Right lobe of liver (tissue), 6 donors: ENCODE measurements at regions not wholly inside any gene's neighbourhood (a gene's known extent, or its start where the extent isn't known, plus 50 kb on each side); places are given as distances from the start of the nearest gene placed in this dataset.

Source experiments
- ATAC-seq, 4 donors: fragments of 200-7000 bp; cut with Tn5 transposase; one replicate each; pipeline ENCODE4 v1.9.1; 2020; ENCODE audit warnings: mild to moderate bottlenecking in 4 of 4, moderate library complexity in 4 of 4
- DNase-seq, 3 donors: peaks; one replicate each; pipeline ENCODE4 v3.0.0-alpha.2; 2020
- H3K27ac ChIP-seq, 3 donors: fragments of 200-600 bp; one replicate each; pipeline ENCODE4 v1.8.0; 2022
- H3K27me3 ChIP-seq, 2 donors: fragments of 200-600 bp; one replicate each; pipeline ENCODE4 v1.8.0; 2022
- H3K36me3 ChIP-seq, 4 donors: fragments of 200-600 bp; sonication (generic) in 1 of 4; one replicate each; pipeline versions ENCODE4 v1.5.1 to v1.8.0; 2017 to 2022; ENCODE audit warnings: control low read depth in 1 of 4
- H3K4me1 ChIP-seq, 4 donors: fragments of 200-600 bp; sonication (generic) in 1 of 4; one replicate each; pipeline versions ENCODE4 v1.5.1 to v1.8.0; 2017 to 2022; ENCODE audit warnings: control low read depth in 1 of 4
- H3K4me3 ChIP-seq, 3 donors: fragments of 200-600 bp; one replicate each; pipeline ENCODE4 v1.8.0; 2022
- H3K9me3 ChIP-seq, 4 donors: fragments of 200-600 bp; sonication (generic) in 1 of 4; one replicate each; pipeline versions ENCODE4 v1.5.1 to v1.8.0; 2017 to 2022; ENCODE audit warnings: control low read depth in 1 of 4
- POLR2A ChIP-seq: fragments of 450-650 bp; IDR thresholded peaks from one replicate; pipeline ENCODE4 v1.6.1; 2017; ENCODE audit warnings: antibody characterized with exemption, mild to moderate bottlenecking
- WGBS: methylation state at CpG from one replicate; pipeline ENCODE4 v1.1.6; 2018; ENCODE audit warnings: low coverage, low lambda C conversion rate; ENCODE audit not compliant: insufficient coverage; ENCODE audit errors: missing lambda C conversion rate; 5-methylcytosine and 5-hydroxymethylcytosine counted together
- intact Hi-C, 2 donors: fragments of 100-400 bp; cut with DNase I; formaldehyde crosslinking; loops; one replicate each; pipeline versions ENCODE4 v1.11.2 to v1.14.1; 2022
- TF ChIP-seq, protein P1 (sequence below), 4 donors: fragments of 200-600 bp in 3 of 4; fragments of 450-650 bp in 1 of 4; IDR thresholded peaks; one replicate each; pipeline versions ENCODE4 v1.5.1 to v1.8.0; 2016 to 2022; ENCODE audit warnings: antibody characterized with exemption in 4 of 4, mild to moderate bottlenecking in 2 of 4
- donor health status: DM: no; HTN: yes; CAD: no.
- donor health status: DM: no; HTN: no; CAD: no.
- donor health status: DM: no; HTN: no; CAD: no.
- donor health status: DM: no; HTN: yes; CAD: no.
- donor health status: DM: no; HTN: yes; CAD: no.

DNA sequence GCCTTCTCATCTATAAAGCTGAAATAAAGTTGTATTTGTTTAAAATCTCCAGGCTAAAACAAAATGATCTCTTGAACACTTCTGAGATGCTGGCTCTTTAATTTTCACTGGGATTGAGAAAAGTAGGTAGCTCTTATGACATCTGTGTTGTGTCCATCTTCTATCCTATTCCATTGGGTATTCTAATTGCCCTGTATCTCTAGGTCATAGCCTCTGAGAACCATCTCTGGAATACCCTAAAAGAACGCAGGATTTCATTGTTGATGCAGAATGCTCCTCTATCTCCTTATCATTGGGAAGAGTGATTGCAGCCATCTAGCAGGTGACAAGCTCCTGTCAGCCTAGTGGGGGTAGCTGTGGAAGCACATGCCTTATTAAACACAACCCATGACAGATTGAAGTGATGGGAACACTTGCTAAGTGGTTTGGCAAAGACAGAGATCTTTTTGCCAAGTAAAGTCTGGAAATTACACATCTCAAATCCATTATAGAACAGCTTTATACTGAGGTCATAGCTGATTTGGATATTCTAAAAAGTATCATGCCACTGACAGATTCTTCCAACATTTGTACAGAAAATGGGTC, 178.2 kb downstream of the TDRD15 start:
- TF ChIP-seq, protein P1, sequence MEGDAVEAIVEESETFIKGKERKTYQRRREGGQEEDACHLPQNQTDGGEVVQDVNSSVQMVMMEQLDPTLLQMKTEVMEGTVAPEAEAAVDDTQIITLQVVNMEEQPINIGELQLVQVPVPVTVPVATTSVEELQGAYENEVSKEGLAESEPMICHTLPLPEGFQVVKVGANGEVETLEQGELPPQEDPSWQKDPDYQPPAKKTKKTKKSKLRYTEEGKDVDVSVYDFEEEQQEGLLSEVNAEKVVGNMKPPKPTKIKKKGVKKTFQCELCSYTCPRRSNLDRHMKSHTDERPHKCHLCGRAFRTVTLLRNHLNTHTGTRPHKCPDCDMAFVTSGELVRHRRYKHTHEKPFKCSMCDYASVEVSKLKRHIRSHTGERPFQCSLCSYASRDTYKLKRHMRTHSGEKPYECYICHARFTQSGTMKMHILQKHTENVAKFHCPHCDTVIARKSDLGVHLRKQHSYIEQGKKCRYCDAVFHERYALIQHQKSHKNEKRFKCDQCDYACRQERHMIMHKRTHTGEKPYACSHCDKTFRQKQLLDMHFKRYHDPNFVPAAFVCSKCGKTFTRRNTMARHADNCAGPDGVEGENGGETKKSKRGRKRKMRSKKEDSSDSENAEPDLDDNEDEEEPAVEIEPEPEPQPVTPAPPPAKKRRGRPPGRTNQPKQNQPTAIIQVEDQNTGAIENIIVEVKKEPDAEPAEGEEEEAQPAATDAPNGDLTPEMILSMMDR (IDR thresholded peaks at IDR 0.05), result no peak
- TF ChIP-seq POLR2A, result no peak
- no peak overlapping the region for H3K27ac ChIP-seq
- no peaks in the 10 kb centered on the region for H3K9me3 ChIP-seq
- H3K4me1 ChIP-seq, result no peaks in the 10 kb centered on the region
- no peaks in the 10 kb centered on the region for H3K36me3 ChIP-seq
- intact Hi-C loops, result no loop called here
- no peaks in the 10 kb centered on the region for H3K27me3 ChIP-seq
- H3K4me3 ChIP-seq, result no peak overlapping the region
- DNase-seq (no peak), ATAC-seq (no peak)
- 50% methylated on average over 1 of the region's 1 CpG for WGBS

DNA sequence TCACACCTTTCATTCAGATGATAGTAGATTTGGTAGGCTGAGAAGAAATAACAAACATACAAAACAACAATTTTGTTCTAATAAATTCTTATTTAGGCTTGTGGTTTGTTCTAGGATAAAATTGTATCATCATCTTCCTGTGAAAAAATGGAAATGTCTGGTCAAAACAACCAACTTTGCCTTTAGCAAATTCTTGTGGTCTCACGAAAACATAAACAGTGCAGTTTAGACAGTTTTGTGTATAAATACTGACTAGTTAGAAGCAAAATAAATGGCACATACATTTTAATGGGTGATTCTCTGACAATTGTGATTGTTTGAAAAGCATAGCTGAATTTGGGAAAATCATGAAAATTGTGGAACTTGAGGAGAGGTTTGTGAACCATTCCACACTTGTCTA, 180.1 kb downstream of the TDRD15 start:
- Histone ChIP-seq H3K4me3 (no peak overlapping the region), H3K9me3 (no peaks in the 10 kb centered on the region), H3K27ac (no peak overlapping the region), H3K27me3 (no peaks in the 10 kb centered on the region), H3K4me1 (no peaks in the 10 kb centered on the region), H3K36me3 (no peaks in the 10 kb centered on the region)
- DNase-seq, result no peak
- intact Hi-C loops, result no loop called here
- no peak for ATAC-seq
- WGBS, result 67% methylated on average over 1 of the region's 1 CpG
- TF ChIP-seq, protein P1 (IDR thresholded peaks at IDR 0.05), result no peak
- TF ChIP-seq POLR2A, result no peak

DNA sequence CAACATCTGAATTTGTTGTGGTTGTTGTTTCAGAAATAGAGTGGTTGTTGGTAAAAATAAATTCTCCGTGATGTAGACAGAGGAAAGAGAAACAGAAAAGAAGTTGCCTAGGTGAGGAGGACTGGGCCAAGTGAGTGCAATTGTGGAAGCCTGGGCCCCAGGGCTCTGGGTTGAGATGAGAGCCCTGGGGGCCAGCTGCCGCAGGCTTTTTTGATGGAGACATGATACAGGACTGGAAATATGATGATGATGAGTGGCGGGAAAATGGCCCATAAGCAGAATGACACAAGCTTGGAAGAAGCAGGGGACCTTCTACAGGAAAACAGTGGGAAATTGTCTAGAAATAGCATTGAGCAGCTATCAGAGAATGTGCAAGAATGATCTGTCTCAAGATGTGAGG, 181.8 kb downstream of the TDRD15 start:
- Histone ChIP-seq H3K27ac (no peak overlapping the region), H3K4me1 (no peaks in the 10 kb centered on the region), H3K36me3 (no peaks in the 10 kb centered on the region), H3K27me3 (no peaks in the 10 kb centered on the region), H3K4me3 (no peak overlapping the region), H3K9me3 (no peaks in the 10 kb centered on the region)
- 85% methylated on average over 3 of the region's 3 CpGs for WGBS
- no peak for ATAC-seq
- TF ChIP-seq POLR2A, result no peak
- TF ChIP-seq, protein P1 (IDR thresholded peaks at IDR 0.05), result no peak
- intact Hi-C loops, result no loop called here
- no peak for DNase-seq

DNA sequence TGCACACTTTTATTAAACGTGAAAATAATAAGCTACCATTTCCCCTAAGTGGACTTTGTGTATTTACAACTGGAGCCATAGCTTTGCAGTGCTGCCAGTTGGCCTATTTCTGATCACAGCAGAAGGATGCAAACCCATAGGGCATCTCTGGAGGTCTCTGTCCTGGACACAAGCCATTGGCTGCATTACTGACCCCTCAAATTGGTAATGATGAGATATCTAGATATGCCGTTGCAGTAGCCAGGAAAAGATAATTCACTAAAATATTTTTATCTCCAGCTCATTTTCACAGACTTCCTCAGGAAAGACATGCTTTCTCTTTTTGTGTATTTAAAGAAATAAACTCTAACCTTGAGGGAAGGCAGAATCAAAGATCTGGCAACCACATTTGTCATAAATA, 182.5 kb downstream of the TDRD15 start:
- H3K27me3 ChIP-seq, result no peaks in the 10 kb centered on the region
- H3K4me3 ChIP-seq, result no peak overlapping the region
- H3K36me3 ChIP-seq, result no peaks in the 10 kb centered on the region
- no peak overlapping the region for H3K27ac ChIP-seq
- ATAC-seq, result no peak
- DNase-seq, result no peak
- no peaks in the 10 kb centered on the region for H3K4me1 ChIP-seq
- WGBS, result 27% methylated on average over 2 of the region's 2 CpGs
- H3K9me3 ChIP-seq, result no peaks in the 10 kb centered on the region
- no peak for TF ChIP-seq POLR2A
- TF ChIP-seq, protein P1 (IDR thresholded peaks at IDR 0.05), result no peak
- intact Hi-C loops, result no loop called here

DNA sequence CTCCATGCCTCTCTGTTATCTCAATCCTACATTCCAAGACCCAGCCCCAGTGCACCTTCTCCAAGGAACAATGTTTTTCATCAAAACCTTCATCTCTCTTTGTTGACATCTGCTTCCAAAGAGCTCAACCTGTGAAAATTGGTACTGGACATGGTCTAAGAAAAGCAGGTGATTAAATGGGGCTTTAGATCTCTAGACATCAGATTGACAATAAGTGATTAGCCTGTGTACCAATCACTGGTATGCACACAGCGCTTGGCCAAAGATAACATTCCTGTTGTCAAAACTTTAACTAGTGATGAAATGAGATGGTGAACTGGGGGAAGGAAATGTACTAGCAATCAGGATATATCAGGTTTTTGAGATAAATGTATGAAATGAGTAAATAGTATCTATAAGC, 183.3 kb downstream of the TDRD15 start:
- Histone ChIP-seq H3K36me3 (no peaks in the 10 kb centered on the region), H3K27ac (no peak overlapping the region), H3K27me3 (no peaks in the 10 kb centered on the region), H3K9me3 (no peaks in the 10 kb centered on the region), H3K4me3 (no peak overlapping the region), H3K4me1 (no peaks in the 10 kb centered on the region)
- DNase-seq, result no peak
- TF ChIP-seq POLR2A, result no peak
- TF ChIP-seq, protein P1 (IDR thresholded peaks at IDR 0.05), result no peak
- no peak for ATAC-seq
- intact Hi-C loops, result no loop called here
- 85% methylated on average over 1 of the region's 1 CpG for WGBS
